ENCODE measurements at regions not wholly inside any gene's neighbourhood (a gene's known extent, or its start where the extent isn't known, plus 50 kb on each side); places are given as distances from the start of the nearest gene placed in this dataset.

DNA sequence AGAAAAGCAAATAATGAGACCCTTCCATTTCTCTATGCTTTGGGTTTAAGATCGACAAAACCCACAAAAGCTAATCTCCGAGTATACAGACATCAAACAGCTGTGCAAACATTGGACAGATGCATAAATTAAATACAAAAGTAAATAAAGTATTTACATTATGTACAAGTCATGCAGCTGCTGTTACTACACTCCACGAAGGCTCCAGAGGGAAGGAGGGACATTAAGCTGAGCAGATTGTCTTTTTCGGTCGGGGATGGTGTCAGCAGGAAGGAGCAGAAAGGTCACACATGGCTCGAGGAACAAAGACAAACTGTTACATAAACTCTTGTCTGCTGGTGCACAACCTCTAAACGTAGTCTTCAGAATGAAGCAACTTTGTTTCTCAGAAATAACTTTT lies 88.8 kb upstream of the BARX2 start:
- DNase-seq (ENCODE audit: low read depth, low spot score), result no peak
- no peak overlapping the region for H3K4me3 ChIP-seq (ENCODE audit: low read depth in 2 of 2, low read length in 2 of 2)
- no peak overlapping the region for H3K27ac ChIP-seq (ENCODE audit: low read length)
- ChIA-PET POLR2A (interaction anchor here (0.6 kb wide), 1 partner anchor 34 kb away, joined by 3 read pairs; no protein-coding TSS in a partner anchor), CTCF (no interaction called here)
- in situ Hi-C loops (cut with HindIII; ENCODE audit: low pct_unique_long_range_greater_than_20kb, low sequenced_read_pairs), result no loop called here
- no peak for TF ChIP-seq TCF7L2 (IDR thresholded peaks at IDR 0.05; ENCODE audit: low read depth, low read length)
- no TSS peak for BruUV-seq (replicated peaks)
- no peaks in the 10 kb centered on the region for H3K9me3 ChIP-seq (ENCODE audit: control insufficient read depth, insufficient read depth, low read depth, low read length)
- intact Hi-C loops (cut with micrococcal nuclease; ENCODE audit: unreplicated experiment), result no loop called here
- H3K27me3 ChIP-seq (ENCODE audit: control insufficient read depth, insufficient read depth, low read length), result no peaks in the 10 kb centered on the region
- ATAC-seq, result no peak
- H3K36me3 ChIP-seq (ENCODE audit: control insufficient read depth, insufficient read depth, low read length), result no peaks in the 10 kb centered on the region
- H3K4me1 ChIP-seq (ENCODE audit: control insufficient read depth, insufficient read depth, low read length), result peaks cover 7% of the 10 kb centered on the region; the same call in 1 of the 2 replicates

DNA sequence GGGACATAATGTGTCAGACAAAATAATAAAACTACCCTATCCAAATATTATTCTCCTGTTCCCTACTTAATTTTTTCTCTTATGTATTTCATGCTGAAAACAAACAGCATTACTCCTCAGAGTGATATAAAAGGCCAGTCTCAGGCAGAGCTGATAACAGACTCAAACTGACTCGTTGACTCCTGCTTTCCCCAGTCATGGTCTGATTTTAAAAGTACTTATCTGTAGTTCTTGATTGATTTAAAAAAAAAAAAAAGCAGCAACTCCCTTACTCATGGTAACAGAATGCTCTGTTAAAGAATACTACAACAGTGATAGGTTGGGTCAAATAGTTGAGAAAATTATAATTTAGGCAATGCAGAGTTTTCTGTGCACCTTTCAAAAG lies 90.3 kb upstream of the BARX2 start:
- Histone ChIP-seq H3K27me3 (ENCODE audit: control insufficient read depth, insufficient read depth, low read length) (no peaks in the 10 kb centered on the region), H3K36me3 (ENCODE audit: control insufficient read depth, insufficient read depth, low read length) (no peaks in the 10 kb centered on the region), H3K4me3 (ENCODE audit: low read depth in 2 of 2, low read length in 2 of 2) (no peak overlapping the region), H3K4me1 (ENCODE audit: control insufficient read depth, insufficient read depth, low read length) (peaks cover 17% of the 10 kb centered on the region), H3K27ac (ENCODE audit: low read length) (no peak overlapping the region), H3K9me3 (ENCODE audit: control insufficient read depth, insufficient read depth, low read depth, low read length) (no peaks in the 10 kb centered on the region)
- in situ Hi-C loops (cut with HindIII; ENCODE audit: low pct_unique_long_range_greater_than_20kb, low sequenced_read_pairs) (no loop called here), intact Hi-C loops (cut with micrococcal nuclease; ENCODE audit: unreplicated experiment) (no loop called here)
- no peak for TF ChIP-seq POLR2AphosphoS5 (IDR thresholded peaks at IDR 0.05; ENCODE audit: low read depth, low read length)
- no peak for TF ChIP-seq TCF7L2 (IDR thresholded peaks at IDR 0.05; ENCODE audit: low read depth, low read length)
- TF ChIP-seq, protein P1, sequence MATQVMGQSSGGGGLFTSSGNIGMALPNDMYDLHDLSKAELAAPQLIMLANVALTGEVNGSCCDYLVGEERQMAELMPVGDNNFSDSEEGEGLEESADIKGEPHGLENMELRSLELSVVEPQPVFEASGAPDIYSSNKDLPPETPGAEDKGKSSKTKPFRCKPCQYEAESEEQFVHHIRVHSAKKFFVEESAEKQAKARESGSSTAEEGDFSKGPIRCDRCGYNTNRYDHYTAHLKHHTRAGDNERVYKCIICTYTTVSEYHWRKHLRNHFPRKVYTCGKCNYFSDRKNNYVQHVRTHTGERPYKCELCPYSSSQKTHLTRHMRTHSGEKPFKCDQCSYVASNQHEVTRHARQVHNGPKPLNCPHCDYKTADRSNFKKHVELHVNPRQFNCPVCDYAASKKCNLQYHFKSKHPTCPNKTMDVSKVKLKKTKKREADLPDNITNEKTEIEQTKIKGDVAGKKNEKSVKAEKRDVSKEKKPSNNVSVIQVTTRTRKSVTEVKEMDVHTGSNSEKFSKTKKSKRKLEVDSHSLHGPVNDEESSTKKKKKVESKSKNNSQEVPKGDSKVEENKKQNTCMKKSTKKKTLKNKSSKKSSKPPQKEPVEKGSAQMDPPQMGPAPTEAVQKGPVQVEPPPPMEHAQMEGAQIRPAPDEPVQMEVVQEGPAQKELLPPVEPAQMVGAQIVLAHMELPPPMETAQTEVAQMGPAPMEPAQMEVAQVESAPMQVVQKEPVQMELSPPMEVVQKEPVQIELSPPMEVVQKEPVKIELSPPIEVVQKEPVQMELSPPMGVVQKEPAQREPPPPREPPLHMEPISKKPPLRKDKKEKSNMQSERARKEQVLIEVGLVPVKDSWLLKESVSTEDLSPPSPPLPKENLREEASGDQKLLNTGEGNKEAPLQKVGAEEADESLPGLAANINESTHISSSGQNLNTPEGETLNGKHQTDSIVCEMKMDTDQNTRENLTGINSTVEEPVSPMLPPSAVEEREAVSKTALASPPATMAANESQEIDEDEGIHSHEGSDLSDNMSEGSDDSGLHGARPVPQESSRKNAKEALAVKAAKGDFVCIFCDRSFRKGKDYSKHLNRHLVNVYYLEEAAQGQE (IDR thresholded peaks at IDR 0.05; ENCODE audit: insufficient read depth in 1 of 2, low read depth in 2 of 2, low read length in 1 of 2), result no peak
- TF ChIP-seq, protein P2, sequence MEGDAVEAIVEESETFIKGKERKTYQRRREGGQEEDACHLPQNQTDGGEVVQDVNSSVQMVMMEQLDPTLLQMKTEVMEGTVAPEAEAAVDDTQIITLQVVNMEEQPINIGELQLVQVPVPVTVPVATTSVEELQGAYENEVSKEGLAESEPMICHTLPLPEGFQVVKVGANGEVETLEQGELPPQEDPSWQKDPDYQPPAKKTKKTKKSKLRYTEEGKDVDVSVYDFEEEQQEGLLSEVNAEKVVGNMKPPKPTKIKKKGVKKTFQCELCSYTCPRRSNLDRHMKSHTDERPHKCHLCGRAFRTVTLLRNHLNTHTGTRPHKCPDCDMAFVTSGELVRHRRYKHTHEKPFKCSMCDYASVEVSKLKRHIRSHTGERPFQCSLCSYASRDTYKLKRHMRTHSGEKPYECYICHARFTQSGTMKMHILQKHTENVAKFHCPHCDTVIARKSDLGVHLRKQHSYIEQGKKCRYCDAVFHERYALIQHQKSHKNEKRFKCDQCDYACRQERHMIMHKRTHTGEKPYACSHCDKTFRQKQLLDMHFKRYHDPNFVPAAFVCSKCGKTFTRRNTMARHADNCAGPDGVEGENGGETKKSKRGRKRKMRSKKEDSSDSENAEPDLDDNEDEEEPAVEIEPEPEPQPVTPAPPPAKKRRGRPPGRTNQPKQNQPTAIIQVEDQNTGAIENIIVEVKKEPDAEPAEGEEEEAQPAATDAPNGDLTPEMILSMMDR (IDR thresholded peaks at IDR 0.05), result no peak
- no peak for TF ChIP-seq SIN3A (IDR thresholded peaks at IDR 0.05; ENCODE audit: borderline replicate concordance, insufficient read depth, low read depth, low read length)
- CTCF ChIA-PET, result interaction anchor here (0.6 to 0.7 kb wide), 2 partner anchors 143 to 206 kb away, joined by 3 to 6 read pairs; no protein-coding TSS in a partner anchor
- BruUV-seq (replicated peaks), result no TSS peak
- POLR2A ChIA-PET, result no interaction called here
- DNase-seq (ENCODE audit: low read depth, low spot score) (no peak), ATAC-seq (no peak)

DNA sequence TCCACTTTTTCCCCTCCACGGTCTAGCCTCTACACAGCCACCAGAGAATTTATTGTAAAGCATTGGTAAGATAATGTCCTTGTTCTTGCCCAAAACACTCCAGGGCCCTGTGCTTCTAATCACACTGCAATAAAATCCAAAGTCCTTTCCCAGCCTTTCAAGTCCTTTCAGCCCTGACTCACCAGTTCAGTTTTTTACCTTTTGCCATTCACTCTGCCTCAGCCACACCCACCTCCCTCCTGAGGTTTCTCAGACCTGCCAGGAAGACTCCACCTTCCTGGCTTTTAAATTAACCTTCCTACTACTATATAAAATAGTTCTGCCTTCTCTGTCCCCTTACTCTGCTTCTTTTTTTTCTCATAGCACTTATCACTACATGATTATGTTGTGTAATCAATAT lies 91.0 kb upstream of the ARHGAP32 start:
- ChIA-PET POLR2A (no interaction called here), CTCF (no interaction called here)
- no peak overlapping the region for H3K4me3 ChIP-seq (ENCODE audit: low read depth in 2 of 2, low read length in 2 of 2)
- intact Hi-C loops (cut with micrococcal nuclease; ENCODE audit: unreplicated experiment), result no loop called here
- in situ Hi-C loops (cut with HindIII; ENCODE audit: low pct_unique_long_range_greater_than_20kb, low sequenced_read_pairs), result no loop called here
- H3K4me1 ChIP-seq (ENCODE audit: control insufficient read depth, insufficient read depth, low read length), result peaks cover 21% of the 10 kb centered on the region
- H3K36me3 ChIP-seq (ENCODE audit: control insufficient read depth, insufficient read depth, low read length), result no peaks in the 10 kb centered on the region
- TF ChIP-seq, protein P2 (IDR thresholded peaks at IDR 0.05), result no peak
- TF ChIP-seq, protein P1 (IDR thresholded peaks at IDR 0.05; ENCODE audit: insufficient read depth in 1 of 2, low read depth in 2 of 2, low read length in 1 of 2), result no peak
- TF ChIP-seq POLR2AphosphoS5 (IDR thresholded peaks at IDR 0.05; ENCODE audit: low read depth, low read length) (no peak), SIN3A (IDR thresholded peaks at IDR 0.05; ENCODE audit: borderline replicate concordance, insufficient read depth, low read depth, low read length) (no peak), TCF7L2 (IDR thresholded peaks at IDR 0.05; ENCODE audit: low read depth, low read length) (no peak)
- H3K9me3 ChIP-seq (ENCODE audit: control insufficient read depth, insufficient read depth, low read depth, low read length), result no peaks in the 10 kb centered on the region
- no peak for ATAC-seq
- no peak overlapping the region for H3K27ac ChIP-seq (ENCODE audit: low read length)
- no peaks in the 10 kb centered on the region for H3K27me3 ChIP-seq (ENCODE audit: control insufficient read depth, insufficient read depth, low read length)
- DNase-seq (ENCODE audit: low read depth, low spot score), result no peak
- BruUV-seq (replicated peaks), result no TSS peak
